Stimulated activated CD4-positive, alpha-beta T cell treated with anti-CD3 and anti-CD28 coated beads, Interleukin-4, amount 100 ng/mL, for 24 hours (primary cell): ENCODE measurements at regions not wholly inside any gene's neighbourhood (a gene's known extent, or its start where the extent isn't known, plus 50 kb on each side); places are given as distances from the start of the nearest gene placed in this dataset.
"Not testable (repeated sequence)": the region's sequence is repeated elsewhere in the genome, so short reads cannot be mapped to it uniquely, and the experiment has no call there.

Source experiments
- DNase-seq: peaks from one replicate; pipeline ENCODE4 v3.0.0-alpha.2; 2020

GRCh38 chr6:6816716-6817115, 228.2 kb downstream of the LY86 start:
- DNase-seq: no peak

GRCh38 chr6:6818078-6818639, 229.6 kb downstream of the LY86 start:
- DNase-seq: no peak

GRCh38 chr6:6820641-6821238, 232.2 kb downstream of the LY86 start:
- DNase-seq: no peak

GRCh38 chr6:6821639-6822261, 233.2 kb downstream of the LY86 start:
- DNase-seq: no peak

GRCh38 chr6:6823030-6823429, 234.5 kb downstream of the LY86 start:
- DNase-seq: no peak

GRCh38 chr6:6823568-6824224, 235.2 kb downstream of the LY86 start:
- DNase-seq: no peak

- DNase-seq: no peak
Observed at GRCh38 chr6:6824381-6824780, 235.9 kb downstream of the LY86 start.

- DNase-seq: no peak
Observed at GRCh38 chr6:6825193-6825784, 236.8 kb downstream of the LY86 start.

GRCh38 chr6:6826095-6826901, 237.8 kb downstream of the LY86 start:
- DNase-seq: no peak

GRCh38 chr6:6826961-6827360, 238.4 kb downstream of the LY86 start:
- no peak for DNase-seq

GRCh38 chr6:6829872-6830685, 241.6 kb downstream of the LY86 start:
- DNase-seq: no peak

GRCh38 chr6:6830686-6831063, 242.2 kb downstream of the LY86 start:
- DNase-seq: not testable (repeated sequence)

- no peak for DNase-seq
Observed at GRCh38 chr6:6832439-6832838, 243.9 kb downstream of the LY86 start.

- no peak for DNase-seq
Observed at GRCh38 chr6:6834356-6835222, 246.1 kb downstream of the LY86 start.

- no peak for DNase-seq
Observed at GRCh38 chr6:6835223-6835503, 246.6 kb downstream of the LY86 start.

GRCh38 chr6:6836609-6837406, 248.3 kb downstream of the LY86 start:
- DNase-seq: no peak

GRCh38 chr6:6837541-6838080, 249.1 kb downstream of the LY86 start:
- DNase-seq: no peak

GRCh38 chr6:6840831-6841291, 252.3 kb downstream of the LY86 start:
- no peak for DNase-seq

- DNase-seq: no peak
Observed at GRCh38 chr6:6841571-6841970, 253.1 kb downstream of the LY86 start.

GRCh38 chr6:6842291-6842690, 253.8 kb downstream of the LY86 start:
- DNase-seq: no peak
